K562 (cell line): ENCODE measurements at regions not wholly inside any gene's neighbourhood (a gene's known extent, or its start where the extent isn't known, plus 50 kb on each side); places are given as distances from the start of the nearest gene placed in this dataset.

Experiments
- ATAC-seq: fragments of 200-7000 bp; cut with Tn5 transposase; 3 replicates; pipeline ENCODE4 v1.9.1; 2020; ENCODE audit warnings: moderate library complexity
- BruUV-seq: library from RNA; stranded (reverse); fragments of 400-500 nt; replicated peaks from 2 replicates; lab custom pipeline; 2021; lab: Mats Ljungman, UMichigan
- CTCF ChIA-PET: fragments of 300-600 bp; formaldehyde crosslinking; extraction: SDS; loops from one replicate; lab custom pipeline; 2021; ENCODE audit warnings: low intra/inter-chr PET ratio; lab: Yijun Ruan, JAX
- POLR2A ChIA-PET: fragments of 300-600, 350-650 bp; sonication (Branson Sonifier 250); formaldehyde crosslinking; extraction: SDS; loops from one replicate; lab custom pipeline; 2021; ENCODE audit warnings: antibody characterized with exemption, inconsistent platforms; lab: Yijun Ruan, JAX
- DNase-seq, 4 experiments: peaks; one replicate each; pipeline versions ENCODE4 v3.0.0 to v3.0.0-alpha.2; 2011 to 2018; ENCODE audit warnings: low spot score in 3 of 4, mixed read lengths in 3 of 4; ENCODE audit errors: extremely low read depth in 1 of 4
- FAIRE-seq: peaks from 2 replicates; lab custom pipeline; 2011; peaks lifted over from hg19 to GRCh38; lab: Jason Lieb, UNC
- H2AFZ ChIP-seq: 2 replicates; pipeline ENCODE4 v1.6.0; 2011; ENCODE audit warnings: low read depth, low read length, control low read depth, inconsistent platforms
- H3K27ac ChIP-seq: fragments of 200-600 bp; 3 replicates; pipeline ENCODE4 v1.8.0; 2011; ENCODE audit warnings: low read depth, mild to moderate bottlenecking, control low read depth, inconsistent platforms, low read length, moderate library complexity, mixed read lengths; ENCODE audit errors: extremely low read depth
- H3K27me3 ChIP-seq, 2 experiments: fragments of 300-600 bp in 1 of 2; 2 replicates in 1 of 2; 3 replicates in 1 of 2; pipeline versions ENCODE4 v1.6.0 to v1.8.0; 2011; ENCODE audit warnings: inconsistent platforms in 2 of 2, low read length in 2 of 2, mild to moderate bottlenecking in 1 of 2, mixed read lengths in 1 of 2, moderate library complexity in 1 of 2; ENCODE audit not compliant: control insufficient read depth in 2 of 2, insufficient read depth in 2 of 2
- H3K36me3 ChIP-seq: fragments of 300-600 bp; 3 replicates; pipeline ENCODE4 v1.8.0; 2011; ENCODE audit warnings: mild to moderate bottlenecking, low read length, inconsistent platforms; ENCODE audit not compliant: control insufficient read depth, insufficient read depth
- H3K4me1 ChIP-seq, 2 experiments: fragments of 200-600 bp in 1 of 2; replicated peaks in 1 of 2; 2 replicates in 1 of 2; 3 replicates in 1 of 2; pipeline versions ENCODE4 v1.5.1 to v1.8.0; 2011; ENCODE audit warnings: inconsistent platforms in 2 of 2, low read length in 2 of 2, mild to moderate bottlenecking in 1 of 2, mixed read lengths in 1 of 2, moderate library complexity in 1 of 2; ENCODE audit not compliant: control insufficient read depth in 2 of 2, insufficient read depth in 2 of 2
- H3K4me2 ChIP-seq: 2 replicates; pipeline ENCODE4 v1.6.1; 2011; ENCODE audit warnings: low read length, control low read depth, inconsistent platforms, mixed read lengths; ENCODE audit not compliant: insufficient read depth
- H3K4me3 ChIP-seq: fragments of 200-600 bp; sonication (generic), shearing (Covaris generic); 2 replicates; pipeline ENCODE4 v1.5.1; 2016; ENCODE audit warnings: control low read depth, inconsistent platforms
- H3K79me2 ChIP-seq: fragments of 200-600 bp; 3 replicates; pipeline ENCODE4 v1.8.0; 2011; ENCODE audit warnings: low read length, inconsistent platforms; ENCODE audit not compliant: control insufficient read depth, insufficient read depth
- H3K9ac ChIP-seq, 2 experiments: 2 replicates each; pipeline versions ENCODE4 v1.6.0 to v1.6.1; 2011; ENCODE audit warnings: low read depth in 2 of 2, low read length in 2 of 2, control low read depth in 1 of 2, inconsistent platforms in 1 of 2, mild to moderate bottlenecking in 1 of 2, mixed read lengths in 1 of 2; ENCODE audit not compliant: insufficient read depth in 1 of 2
- H3K9me1 ChIP-seq: one replicate; pipeline ENCODE4 v1.6.0; 2011; ENCODE audit warnings: inconsistent platforms, mild to moderate bottlenecking, low read length, moderate library complexity; ENCODE audit not compliant: control insufficient read depth, insufficient read depth
- H3K9me3 ChIP-seq: replicated peaks from 2 replicates; pipeline ENCODE4 v1.5.1; 2011; ENCODE audit warnings: low read depth, low read length, inconsistent platforms; ENCODE audit not compliant: control insufficient read depth, insufficient read depth
- H4K20me1 ChIP-seq: replicated peaks from 2 replicates; pipeline ENCODE4 v1.6.1; 2011; ENCODE audit warnings: low read length, inconsistent platforms, mixed read lengths; ENCODE audit not compliant: control insufficient read depth, insufficient read depth
- ARNT ChIP-seq, 2 experiments: fragments of 450-650 bp; IDR thresholded peaks; 2 replicates each; pipeline ENCODE4 v1.6.1; 2016; ENCODE audit warnings: mild to moderate bottlenecking in 1 of 2
- ELF2 ChIP-seq: fragments of 250-450 bp; sonication (Bioruptor Pico); IDR thresholded peaks from 2 replicates; pipeline ENCODE4 v1.5.0; 2021; ENCODE audit warnings: mild to moderate bottlenecking
- RFX7 ChIP-seq: fragments of 250-450 bp; sonication (Bioruptor Pico); IDR thresholded peaks from 2 replicates; pipeline ENCODE4 v1.5.1; 2021; ENCODE audit warnings: mild to moderate bottlenecking
- SMAD1 ChIP-seq: fragments of 150-350 bp; IDR thresholded peaks from 2 replicates; pipeline ENCODE4 v1.6.1; 2014; ENCODE audit warnings: low read length, low read depth; ENCODE audit not compliant: partially characterized antibody
- STAG1 ChIP-seq: sonication (generic); formaldehyde crosslinking; IDR thresholded peaks from 2 replicates; pipeline ENCODE4 v1.5.0; 2020; ENCODE audit warnings: missing genetic modification reagents, borderline replicate concordance
- TEAD2 ChIP-seq: fragments of 450-650 bp; IDR thresholded peaks from 2 replicates; pipeline ENCODE4 v1.6.1; 2016; ENCODE audit warnings: missing genetic modification characterization, control low read depth, missing compliant biosample characterization
- ZBTB43 ChIP-seq: sonication (generic); formaldehyde crosslinking; IDR thresholded peaks from 2 replicates; pipeline ENCODE4 v1.8.0; 2023; ENCODE audit warnings: mild to moderate bottlenecking, missing genetic modification reagents
- WGBS: fragments of 100-300 bp; shearing (Covaris generic); methylation state at CpG from one replicate; pipeline ENCODE4 v1.1.6; 2016; ENCODE audit warnings: low coverage, mixed read lengths; ENCODE audit not compliant: insufficient coverage; ENCODE audit errors: missing lambda C conversion rate; 5-methylcytosine and 5-hydroxymethylcytosine counted together
- in situ Hi-C: fragments of 300-500 bp; cut with MboI; formaldehyde crosslinking; loops from 4 replicates; pipeline ENCODE4 v1.15.0; 2018; ENCODE audit warnings: inconsistent platforms, mixed read lengths
- intact Hi-C: fragments of 100-400 bp; cut with micrococcal nuclease; formaldehyde crosslinking; loops from 2 replicates; pipeline ENCODE4 v1.14.2; 2022

DNA sequence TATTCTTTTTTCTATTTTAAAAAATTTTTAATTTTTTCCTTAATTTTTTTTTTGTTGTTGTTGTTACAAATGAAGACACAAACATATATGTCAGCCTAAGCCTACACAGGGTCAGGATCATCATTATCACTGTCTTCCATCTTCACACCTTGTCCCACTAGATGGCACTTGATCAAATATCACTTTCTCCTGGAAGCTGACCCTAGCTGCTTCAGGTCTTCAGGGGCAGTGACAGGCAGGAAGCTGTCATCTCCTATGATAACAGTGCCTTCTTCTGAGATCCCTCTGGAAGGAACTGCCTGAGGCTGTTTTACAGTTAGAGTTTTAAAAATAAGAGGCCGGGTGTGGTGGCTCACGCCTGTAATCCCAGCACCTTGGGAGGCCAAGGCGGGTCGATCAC is 70.2 kb upstream of the EEF1E1 start:
- BruUV-seq: no TSS peak

More for the DNA sequence above, 70.2 kb upstream of the EEF1E1 start:
- H3K36me3 ChIP-seq: no peaks in the 10 kb centered on the region
- no peaks in the 10 kb centered on the region for H4K20me1 ChIP-seq
- peaks cover 6 to 13% of the 10 kb centered on the region in 2 experiments; a peak in 4 of 5 replicates for H3K27me3 ChIP-seq
- ATAC-seq (no peak), DNase-seq (no peak), FAIRE-seq (no peak)
- no peak for TF ChIP-seq ZBTB43 (CRISPR knock-in tag)
- no peak for TF ChIP-seq ELF2 (CRISPR knock-in tag)
- TF ChIP-seq TEAD2 (tag): no peak
- TF ChIP-seq SMAD1: no peak
- no peak for TF ChIP-seq STAG1
- no peak for TF ChIP-seq RFX7 (CRISPR knock-in tag)
- TF ChIP-seq ARNT (IDR thresholded peaks at IDR 0.05): no peak
- no peaks in the 10 kb centered on the region for H3K9me3 ChIP-seq
- no peaks in the 10 kb centered on the region for H3K79me2 ChIP-seq
- H3K4me1 ChIP-seq: no peaks in the 10 kb centered on the region
- no peak overlapping the region for H3K9ac ChIP-seq
- intact Hi-C loops: no loop called here
- ChIA-PET POLR2A (no interaction called here), CTCF (no interaction called here)
- no peaks in the 10 kb centered on the region for H3K9me1 ChIP-seq
- 0% methylated on average over 4 of the region's 4 CpGs for WGBS
- in situ Hi-C loops: no loop called here
- H2AFZ ChIP-seq: no peak overlapping the region
- H3K4me2 ChIP-seq: no peak overlapping the region
- no peak overlapping the region for H3K4me3 ChIP-seq
- H3K27ac ChIP-seq: no peak overlapping the region
